Activated CD8-positive, alpha-beta memory T cell treated with anti-CD3 and anti-CD28 coated beads, Interleukin-2, amount 50 U/mL, for 48 hours (primary cell): ENCODE measurements at regions not wholly inside any gene's neighbourhood (a gene's known extent, or its start where the extent isn't known, plus 50 kb on each side); places are given as distances from the start of the nearest gene placed in this dataset.
"Not testable (repeated sequence)": the region's sequence is repeated elsewhere in the genome, so short reads cannot be mapped to it uniquely, and the experiment has no call there.

Source experiments
- DNase-seq: peaks from one replicate; pipeline ENCODE4 v3.0.0-alpha.2; 2020

- no peak for DNase-seq
Observed at GRCh38 chr21:9837946-9838737, 683.2 kb upstream of the TPTE start.

GRCh38 chr21:9838738-9839642 is 682.4 kb upstream of the TPTE start:
- no peak for DNase-seq

GRCh38 chr21:9844106-9844505 is 677.3 kb upstream of the TPTE start:
- not testable (repeated sequence) for DNase-seq

GRCh38 chr21:9847511-9847910 is 673.9 kb upstream of the TPTE start:
- DNase-seq = not testable (repeated sequence)

GRCh38 chr21:9851166-9851565 is 670.2 kb upstream of the TPTE start:
- DNase-seq = not testable (repeated sequence)

GRCh38 chr21:9851695-9852094 is 669.7 kb upstream of the TPTE start:
- not testable (repeated sequence) for DNase-seq

- not testable (repeated sequence) for DNase-seq
Observed at GRCh38 chr21:9857563-9857962, 663.8 kb upstream of the TPTE start.

GRCh38 chr21:9859865-9860264 is 661.5 kb upstream of the TPTE start:
- DNase-seq = not testable (repeated sequence)

GRCh38 chr21:9862456-9862855 is 658.9 kb upstream of the TPTE start:
- DNase-seq = not testable (repeated sequence)

- not testable (repeated sequence) for DNase-seq
Observed at GRCh38 chr21:9867815-9868214, 653.6 kb upstream of the TPTE start.

- DNase-seq = not testable (repeated sequence)
Observed at GRCh38 chr21:9873096-9873495, 648.3 kb upstream of the TPTE start.

GRCh38 chr21:9874136-9874535 is 647.2 kb upstream of the TPTE start:
- DNase-seq = not testable (repeated sequence)

GRCh38 chr21:9881430-9881829 is 640.0 kb upstream of the TPTE start:
- not testable (repeated sequence) for DNase-seq

- not testable (repeated sequence) for DNase-seq
Observed at GRCh38 chr21:9883047-9883446, 638.3 kb upstream of the TPTE start.

GRCh38 chr21:9883571-9884282 is 637.7 kb upstream of the TPTE start:
- DNase-seq = not testable (repeated sequence)

GRCh38 chr21:9888500-9888899 is 632.9 kb upstream of the TPTE start:
- DNase-seq = not testable (repeated sequence)

- not testable (repeated sequence) for DNase-seq
Observed at GRCh38 chr21:9903579-9903978, 617.8 kb upstream of the TPTE start.

- DNase-seq = not testable (repeated sequence)
Observed at GRCh38 chr21:9914135-9914534, 607.2 kb upstream of the TPTE start.

GRCh38 chr21:9919446-9919845 is 601.9 kb upstream of the TPTE start:
- DNase-seq = not testable (repeated sequence)

- DNase-seq = not testable (repeated sequence)
Observed at GRCh38 chr21:9943639-9944038, 577.7 kb upstream of the TPTE start.

- DNase-seq = not testable (repeated sequence)
Observed at GRCh38 chr21:9946057-9946456, 575.3 kb upstream of the TPTE start.

- not testable (repeated sequence) for DNase-seq
Observed at GRCh38 chr21:9949510-9950289, 571.7 kb upstream of the TPTE start.
